NCI-H748 treated with DMSO at 0.1 percent for 48 hours (cell line): ENCODE measurements at regions not wholly inside any gene's neighbourhood (a gene's known extent, or its start where the extent isn't known, plus 50 kb on each side); places are given as distances from the start of the nearest gene placed in this dataset.

Experiments used
- DNase-seq: peaks from one replicate; lab custom pipeline; 2025; lab: John Stamatoyannopoulos, UW

DNA sequence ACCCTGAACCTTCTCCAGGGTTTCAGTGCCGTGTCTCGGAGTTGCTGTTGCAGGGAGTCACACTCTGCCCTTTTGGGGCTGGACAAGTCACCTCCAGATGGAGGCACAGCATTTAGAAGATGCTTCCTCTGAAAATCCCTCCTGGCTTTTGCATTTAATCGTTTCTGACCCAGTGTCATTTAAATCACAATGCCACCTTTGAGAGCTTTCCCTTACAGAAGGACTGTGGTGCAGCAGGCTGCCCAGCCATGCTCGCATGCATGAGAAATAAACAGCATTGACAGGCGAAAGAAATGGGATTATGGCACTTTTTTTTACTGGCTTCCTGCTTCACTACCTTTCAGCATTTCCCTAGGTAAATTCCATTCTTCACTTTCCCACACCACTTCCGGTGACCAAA lies 113.4 kb upstream of the DYRK2 start:
- DNase-seq, result no peak

DNA sequence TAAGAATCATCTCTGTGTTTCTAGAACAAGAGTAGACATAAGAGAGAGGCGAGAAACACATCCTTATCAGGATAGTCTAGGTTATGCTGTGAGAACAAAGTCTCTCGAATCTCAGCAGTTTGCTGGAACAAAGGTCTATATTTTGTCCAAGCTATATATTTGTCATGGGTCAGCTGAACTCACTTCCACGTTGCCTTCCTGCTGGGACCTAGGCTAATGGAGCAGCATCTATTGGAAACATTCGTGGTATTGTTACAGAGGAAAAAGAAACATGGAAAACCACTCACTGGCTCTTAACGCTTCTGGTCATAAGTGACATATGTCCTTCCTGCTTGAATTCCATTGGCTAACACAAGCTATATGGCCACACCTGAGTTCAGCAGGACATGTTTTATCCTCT lies 112.6 kb upstream of the DYRK2 start:
- DNase-seq, result no peak

GRCh38 chr12:67539329-67539728 lies 109.2 kb upstream of the DYRK2 start:
- no peak for DNase-seq

GRCh38 chr12:67539946-67540345 lies 108.6 kb upstream of the DYRK2 start:
- no peak for DNase-seq

- DNase-seq, result no peak
Observed at GRCh38 chr12:67540920-67541624, 107.5 kb upstream of the DYRK2 start.

GRCh38 chr12:67541625-67541991 lies 106.9 kb upstream of the DYRK2 start:
- DNase-seq, result no peak

DNA sequence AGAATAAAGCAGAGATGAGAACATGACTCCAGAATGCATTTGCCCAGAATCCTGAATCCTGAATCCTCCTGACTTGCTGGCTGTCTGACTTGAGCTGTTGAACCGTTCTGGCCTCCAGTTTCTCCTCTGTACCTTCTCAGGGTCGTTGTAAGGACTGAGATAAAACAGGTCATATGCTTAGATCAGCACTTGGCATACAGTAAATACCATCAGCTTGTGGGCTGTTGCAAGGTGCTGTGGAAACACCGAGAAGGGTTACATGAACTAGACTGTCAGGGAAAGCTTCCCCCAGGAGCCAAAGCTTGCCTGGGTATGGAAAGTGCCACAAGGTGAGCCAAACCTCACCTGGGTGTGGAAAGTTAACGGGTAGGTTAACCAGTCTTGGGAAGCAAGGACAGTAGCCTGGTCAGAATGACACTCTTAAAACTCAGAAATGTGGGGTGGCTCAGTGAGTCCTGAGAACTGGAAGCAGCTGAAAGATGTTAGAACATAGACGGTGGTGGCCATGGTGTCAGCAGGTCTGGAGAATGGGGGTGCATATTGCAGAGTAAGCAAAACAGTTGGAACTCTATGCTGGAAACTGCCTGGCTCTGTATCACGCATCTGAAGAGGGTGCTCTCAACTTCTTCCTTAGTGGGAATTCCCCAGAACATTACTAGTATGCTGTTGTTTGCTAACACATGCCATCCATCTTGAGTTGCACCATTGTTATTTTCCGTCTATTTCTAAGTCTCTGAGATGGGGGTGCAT lies 105.3 kb upstream of the DYRK2 start:
- DNase-seq, result no peak

DNA sequence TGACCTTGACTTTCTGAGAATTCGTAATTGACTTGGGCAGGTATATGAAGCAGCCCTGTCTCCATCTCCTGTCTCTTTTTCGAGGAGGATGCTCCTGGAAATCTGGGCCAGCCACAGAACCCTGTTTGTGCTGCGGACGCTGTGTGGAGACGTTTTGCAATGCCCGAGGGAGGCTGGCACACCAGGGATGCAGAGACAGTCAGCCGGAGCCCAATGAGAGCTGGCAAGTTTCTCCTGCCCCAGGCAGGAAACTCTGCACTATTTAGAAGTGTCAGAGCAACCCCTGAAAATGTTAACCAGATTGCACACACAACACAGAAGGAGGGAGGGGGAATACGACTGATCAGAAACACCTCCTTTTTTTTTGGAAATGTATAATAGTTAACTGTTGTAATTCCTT lies 103.2 kb upstream of the DYRK2 start:
- no peak for DNase-seq

DNA sequence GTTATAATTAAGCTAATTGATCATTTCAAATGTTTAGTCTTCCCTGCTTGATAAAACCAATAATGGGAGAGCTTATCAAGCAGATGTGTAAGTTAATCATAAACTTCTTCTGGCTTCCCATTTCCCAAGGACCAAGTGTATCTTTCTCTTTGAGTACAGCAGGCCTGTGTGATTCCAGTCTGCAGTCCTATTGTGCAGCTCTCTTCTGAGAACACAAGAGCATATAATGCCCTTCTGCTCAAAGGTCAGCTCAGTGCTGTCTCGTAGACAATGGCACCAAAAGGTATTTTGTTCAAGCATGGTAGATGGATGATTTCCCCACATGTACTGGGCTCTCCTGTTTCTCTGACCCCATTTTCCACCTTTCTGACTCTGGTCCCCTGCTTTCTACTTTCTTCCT lies 101.8 kb upstream of the DYRK2 start:
- DNase-seq, result no peak

- DNase-seq, result peak; percentile 32
Observed at GRCh38 chr12:67555075-67555717, 93.3 kb upstream of the DYRK2 start.

GRCh38 chr12:67558775-67559174 lies 89.8 kb upstream of the DYRK2 start:
- DNase-seq, result no peak

- no peak for DNase-seq
Observed at GRCh38 chr12:67559751-67560150, 88.8 kb upstream of the DYRK2 start.

DNA sequence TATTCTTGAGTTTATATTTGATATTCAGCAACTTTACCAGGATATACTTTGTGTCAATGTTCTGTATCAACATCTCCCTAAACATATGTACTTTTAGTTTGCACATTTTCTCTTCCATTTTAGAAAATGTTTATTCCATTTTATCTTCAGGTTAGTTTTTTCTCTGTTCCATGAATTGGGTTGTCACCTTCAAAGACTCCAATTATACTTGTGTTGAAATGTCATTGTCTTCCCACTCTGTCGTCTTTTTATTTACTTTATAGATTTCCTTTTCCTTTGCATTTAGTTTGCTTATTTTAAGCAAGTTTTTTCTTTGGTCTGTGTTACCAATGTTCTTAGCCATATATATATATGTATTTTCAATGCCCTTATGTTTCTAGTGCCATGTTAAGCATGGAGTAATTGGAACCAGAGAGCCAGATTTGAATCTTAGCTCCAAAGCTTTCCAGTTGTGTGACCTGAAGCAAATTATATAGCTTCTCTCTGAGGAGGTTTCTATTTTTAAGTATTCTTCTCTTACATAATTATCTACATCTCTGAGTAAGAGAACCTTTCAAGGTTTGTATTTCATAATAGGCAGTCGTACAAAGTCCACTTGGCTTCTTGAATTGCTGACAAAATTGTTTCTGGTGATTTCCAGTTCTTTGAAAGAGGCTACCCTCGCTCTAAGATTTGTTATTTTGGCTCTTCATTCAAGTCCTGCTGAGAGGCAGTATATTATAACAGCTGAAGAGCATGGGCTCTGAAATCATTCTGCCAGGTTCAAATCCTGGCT lies 85.8 kb upstream of the DYRK2 start:
- no peak for DNase-seq

DNA sequence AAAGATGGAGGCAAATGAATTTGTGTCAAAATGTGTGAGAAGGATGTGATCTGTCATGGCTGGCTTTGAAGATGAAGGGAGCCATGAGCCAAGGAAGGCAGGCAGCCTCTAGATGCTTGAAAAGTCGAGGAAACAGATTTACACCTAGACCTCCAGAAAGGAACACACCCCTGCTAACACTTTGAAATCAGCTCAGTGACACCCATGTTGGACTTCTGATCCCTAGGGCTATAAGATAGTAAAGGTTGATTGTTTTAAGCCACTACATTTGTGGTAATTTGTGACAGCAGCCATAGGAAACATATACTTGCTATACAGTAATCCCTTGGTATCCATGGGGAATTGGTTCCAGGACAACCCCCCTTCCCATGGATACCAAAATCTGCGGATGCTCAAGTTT lies 80.5 kb upstream of the DYRK2 start:
- DNase-seq, result no peak

DNA sequence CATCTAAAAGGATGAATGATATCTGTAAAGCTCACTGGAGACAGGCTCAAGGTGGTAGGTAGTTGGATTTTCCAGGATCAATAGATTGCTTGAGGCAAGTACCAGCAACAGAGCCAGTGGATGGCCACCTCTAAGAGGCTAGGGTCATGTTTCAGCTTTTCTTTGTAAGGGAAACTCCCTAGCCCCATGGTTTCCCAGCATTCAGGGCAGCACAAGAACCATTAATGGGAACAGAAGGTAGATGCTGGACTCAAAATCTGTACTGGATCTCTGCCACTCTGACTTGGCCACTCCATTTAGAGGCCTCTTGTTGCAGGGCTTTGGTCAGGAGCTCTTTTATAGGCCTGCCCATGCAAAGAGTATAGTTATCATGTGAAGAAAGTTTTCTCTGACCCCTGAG lies 76.1 kb upstream of the DYRK2 start:
- no peak for DNase-seq

- no peak for DNase-seq
Observed at GRCh38 chr12:67573566-67573965, 75.0 kb upstream of the DYRK2 start.

DNA sequence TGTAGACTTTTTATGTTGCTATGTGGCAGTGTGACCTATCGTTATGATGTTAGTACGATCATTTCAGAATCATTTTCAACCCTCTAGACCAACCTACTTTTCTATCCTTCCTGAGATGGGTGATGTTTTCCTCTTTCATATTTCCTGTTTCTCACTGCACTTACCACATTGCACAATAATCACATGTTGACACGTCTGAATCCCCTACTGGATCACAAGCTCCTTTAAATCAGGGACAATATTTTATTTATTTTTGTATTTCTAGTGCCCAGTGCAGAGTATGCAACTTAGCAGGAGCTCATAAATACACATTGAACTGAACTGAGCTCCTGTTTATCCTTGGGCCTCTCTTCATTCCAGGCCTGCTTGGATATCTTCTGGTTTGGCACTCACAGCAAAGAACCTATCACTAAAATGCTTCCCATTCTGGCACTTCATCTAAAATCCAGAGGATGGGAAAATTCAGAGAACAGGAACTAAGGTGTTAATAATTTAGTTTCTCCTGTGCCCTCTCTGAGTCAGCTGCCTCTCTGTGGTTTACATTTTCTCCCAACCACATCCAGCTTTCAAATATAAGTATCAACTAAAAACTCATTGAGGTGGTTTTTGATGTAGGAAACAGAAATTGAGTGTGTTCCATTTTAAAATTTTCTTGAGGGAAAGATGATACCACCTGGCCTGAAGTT lies 69.4 kb upstream of the DYRK2 start:
- DNase-seq, result no peak

DNA sequence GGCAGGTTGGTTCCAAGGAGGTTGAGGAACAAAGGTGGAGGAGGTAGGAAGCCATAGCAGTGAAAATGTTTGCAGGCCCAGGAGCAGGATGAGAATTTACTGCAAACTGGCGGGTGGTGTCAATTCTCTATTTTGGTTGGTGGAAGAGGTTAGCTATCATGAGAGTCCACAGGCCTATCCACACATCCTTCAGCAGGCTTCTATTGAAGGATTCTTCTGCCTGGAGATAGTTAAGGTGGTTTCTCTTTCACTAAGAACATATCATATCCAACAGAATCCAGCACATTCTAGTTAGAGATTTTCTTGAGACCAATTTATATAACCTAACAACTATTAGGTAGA lies 68.9 kb upstream of the DYRK2 start:
- DNase-seq, result no peak

GRCh38 chr12:67582238-67582834 lies 66.2 kb upstream of the DYRK2 start:
- DNase-seq, result no peak

- DNase-seq, result no peak
Observed at GRCh38 chr12:67582844-67583243, 65.7 kb upstream of the DYRK2 start.

- no peak for DNase-seq
Observed at GRCh38 chr12:67586951-67587350, 61.6 kb upstream of the DYRK2 start.

- no peak for DNase-seq
Observed at GRCh38 chr12:67589078-67589477, 59.5 kb upstream of the DYRK2 start.
